WERI-Rb-1 (cell line): ENCODE measurements at regions not wholly inside any gene's neighbourhood (a gene's known extent, or its start where the extent isn't known, plus 50 kb on each side); places are given as distances from the start of the nearest gene placed in this dataset.

ENCODE experiments used
- DNase-seq: peaks from one replicate; pipeline ENCODE4 v3.0.0-alpha.2; 2020
- H3K27ac ChIP-seq: fragments of 250-450 bp; sonication (Bioruptor Pico); 2 replicates; pipeline ENCODE4 v1.5.1; 2020; ENCODE audit warnings: mild to moderate bottlenecking, moderate library complexity
- H3K27me3 ChIP-seq: fragments of 250-450 bp; sonication (Bioruptor Pico); 2 replicates; pipeline ENCODE4 v1.5.1; 2021; ENCODE audit warnings: mild to moderate bottlenecking, low read depth, moderate library complexity; ENCODE audit not compliant: insufficient read depth, severe bottlenecking
- H3K36me3 ChIP-seq: fragments of 250-450 bp; sonication (Bioruptor Pico); 2 replicates; pipeline ENCODE4 v1.5.1; 2020; ENCODE audit warnings: mild to moderate bottlenecking, moderate library complexity
- H3K4me3 ChIP-seq: 2 replicates; pipeline ENCODE4 v1.5.1; 2011; ENCODE audit warnings: low read depth, mild to moderate bottlenecking, control low read depth, low read length
- H3K9me3 ChIP-seq: fragments of 250-450 bp; sonication (Bioruptor Pico); 2 replicates; pipeline ENCODE4 v1.5.1; 2021; ENCODE audit warnings: mild to moderate bottlenecking, moderate library complexity; ENCODE audit not compliant: severe bottlenecking
- CTCF ChIP-seq: IDR thresholded peaks from 2 replicates; pipeline ENCODE4 v1.5.1; 2011; ENCODE audit warnings: low read depth, mild to moderate bottlenecking, control low read depth, inconsistent platforms, low read length

- Histone ChIP-seq H3K27ac (no peak overlapping the region), H3K9me3 (no peaks in the 10 kb centered on the region), H3K36me3 (no peaks in the 10 kb centered on the region), H3K4me3 (no peak overlapping the region), H3K27me3 (no peaks in the 10 kb centered on the region)
- DNase-seq: no peak
- no peak for TF ChIP-seq CTCF
Observed at GRCh38 chr4:171157462-171158082, 655.6 kb upstream of the GALNTL6 start.

GRCh38 chr4:171142639-171143038 lies 670.6 kb upstream of the GALNTL6 start:
- Histone ChIP-seq H3K4me3 (no peak overlapping the region), H3K9me3 (no peaks in the 10 kb centered on the region), H3K36me3 (no peaks in the 10 kb centered on the region), H3K27ac (no peak overlapping the region), H3K27me3 (no peaks in the 10 kb centered on the region)
- no peak for DNase-seq
- no peak for TF ChIP-seq CTCF

GRCh38 chr4:171142045-171142444 lies 671.2 kb upstream of the GALNTL6 start:
- H3K9me3 ChIP-seq: no peaks in the 10 kb centered on the region
- no peak overlapping the region for H3K27ac ChIP-seq
- no peaks in the 10 kb centered on the region for H3K27me3 ChIP-seq
- H3K4me3 ChIP-seq: no peak overlapping the region
- no peak for TF ChIP-seq CTCF
- no peaks in the 10 kb centered on the region for H3K36me3 ChIP-seq
- DNase-seq: no peak

- no peak for DNase-seq
- Histone ChIP-seq H3K27me3 (no peaks in the 10 kb centered on the region), H3K36me3 (no peaks in the 10 kb centered on the region), H3K9me3 (no peaks in the 10 kb centered on the region), H3K27ac (no peak overlapping the region), H3K4me3 (no peak overlapping the region)
- no peak for TF ChIP-seq CTCF
Observed at GRCh38 chr4:171130256-171130801, 682.9 kb upstream of the GALNTL6 start.

- H3K9me3 ChIP-seq: no peaks in the 10 kb centered on the region
- no peak overlapping the region for H3K4me3 ChIP-seq
- no peak for TF ChIP-seq CTCF
- no peaks in the 10 kb centered on the region for H3K36me3 ChIP-seq
- no peaks in the 10 kb centered on the region for H3K27me3 ChIP-seq
- DNase-seq: no peak
- H3K27ac ChIP-seq: no peak overlapping the region
Observed at GRCh38 chr4:171118091-171118490, 695.1 kb upstream of the GALNTL6 start.

- Histone ChIP-seq H3K27me3 (no peaks in the 10 kb centered on the region), H3K9me3 (no peaks in the 10 kb centered on the region), H3K4me3 (no peak overlapping the region), H3K27ac (no peak overlapping the region), H3K36me3 (no peaks in the 10 kb centered on the region)
- TF ChIP-seq CTCF: no peak
- no peak for DNase-seq
Observed at GRCh38 chr4:171117457-171117856, 695.7 kb upstream of the GALNTL6 start.
